ENCODE measurements at regions not wholly inside any gene's neighbourhood (a gene's known extent, or its start where the extent isn't known, plus 50 kb on each side); places are given as distances from the start of the nearest gene placed in this dataset.
"Not testable (repeated sequence)": the region's sequence is repeated elsewhere in the genome, so short reads cannot be mapped to it uniquely, and the experiment has no call there.

DNA sequence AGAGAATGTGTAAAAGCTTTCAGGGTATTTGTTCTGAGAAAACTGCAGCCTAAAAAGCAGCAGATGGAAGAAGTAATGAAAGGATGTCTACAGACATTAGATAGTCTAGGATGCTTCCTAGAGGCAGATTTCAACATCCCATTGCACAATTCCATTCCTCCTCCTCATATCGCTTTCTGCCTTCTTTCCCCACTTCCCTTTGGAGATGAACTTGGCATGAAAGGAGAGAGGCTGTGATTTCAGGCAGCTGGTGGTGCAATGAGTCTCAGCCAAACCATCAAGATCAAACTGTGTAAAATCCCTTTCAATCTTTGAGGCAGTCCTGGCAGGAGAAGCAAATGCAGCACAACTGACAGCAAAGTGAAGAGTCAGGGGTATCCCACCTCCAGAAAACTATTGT is 438.7 kb upstream of the KCNMB2 start:
- no peak for DNase-seq (ENCODE audit: low read depth)

DNA sequence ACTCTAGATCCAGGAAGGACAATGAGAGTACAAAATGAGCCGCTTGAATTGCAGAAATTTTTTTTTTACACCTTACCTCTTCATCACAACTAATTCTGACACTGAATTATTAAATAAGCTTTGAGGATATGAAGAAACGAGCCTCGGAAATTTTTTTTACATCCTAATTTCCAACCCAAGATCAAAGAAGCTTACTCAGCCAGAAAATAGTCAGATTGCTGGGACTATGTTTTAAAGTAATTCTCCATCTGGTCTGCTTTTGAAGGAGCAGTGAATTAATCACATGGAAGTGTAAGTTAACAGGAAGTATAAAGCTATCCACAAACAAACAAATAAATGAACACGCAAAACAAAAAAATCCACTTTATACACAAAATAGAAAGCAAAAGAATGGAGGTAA is 437.0 kb upstream of the KCNMB2 start:
- no peak for DNase-seq (ENCODE audit: low read depth)

DNA sequence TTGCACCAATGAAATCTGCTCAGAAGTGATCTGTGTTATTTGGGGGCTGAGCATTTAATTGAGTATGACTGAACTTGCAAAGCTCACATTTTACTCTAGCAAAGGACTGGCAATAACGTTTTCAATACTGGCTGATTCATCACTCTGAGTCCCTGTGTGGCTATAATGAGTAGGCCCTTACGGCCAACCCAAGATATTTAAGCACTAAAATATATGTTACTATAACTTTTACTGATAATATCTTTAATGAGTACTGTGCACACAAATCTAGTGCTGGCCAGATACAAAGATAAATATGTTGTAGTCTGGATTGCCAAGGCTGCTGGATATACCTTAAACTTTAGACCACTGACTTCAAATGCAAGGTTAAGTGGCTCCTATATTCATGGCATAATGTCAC is 436.4 kb upstream of the KCNMB2 start:
- no peak for DNase-seq (ENCODE audit: low read depth)

DNA sequence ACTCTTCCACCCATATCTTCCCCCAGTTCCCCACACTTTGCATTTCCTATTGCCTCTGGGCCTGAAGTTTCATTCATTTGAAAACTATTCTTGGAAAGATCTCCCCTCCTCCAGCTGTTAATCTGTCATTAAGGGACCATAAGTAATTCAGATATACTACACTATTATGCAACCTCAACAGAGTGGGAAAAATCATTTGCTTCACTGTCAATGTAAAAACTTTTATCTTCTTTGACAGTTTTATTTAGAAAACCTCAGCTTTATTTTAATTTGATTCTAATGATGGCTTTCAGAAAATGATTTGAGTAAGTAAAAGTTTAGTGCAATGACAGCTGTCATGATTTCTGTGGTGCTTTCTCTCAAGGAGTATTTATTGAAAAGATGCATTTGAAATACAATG is 435.3 kb upstream of the KCNMB2 start:
- DNase-seq (ENCODE audit: low read depth): no peak

DNA sequence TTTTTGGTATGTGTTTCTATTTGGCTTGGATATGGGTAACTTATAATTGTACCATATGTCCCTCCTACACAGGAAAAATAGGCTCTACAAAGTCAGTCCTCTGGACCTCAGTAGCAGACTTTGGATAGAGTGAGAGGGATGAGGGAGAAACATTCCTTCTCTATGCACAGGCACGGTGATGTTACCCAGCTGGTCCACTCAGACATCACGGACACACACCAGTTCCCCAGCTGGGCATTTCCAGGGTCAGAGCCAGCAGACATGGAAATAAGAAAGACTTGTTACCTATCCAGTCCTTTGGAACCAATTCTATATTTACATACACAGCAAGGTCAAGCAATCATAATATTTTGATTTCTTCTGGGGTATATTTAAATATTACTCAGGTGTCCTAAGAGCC is 433.1 kb upstream of the KCNMB2 start:
- no peak for DNase-seq (ENCODE audit: low read depth)

DNA sequence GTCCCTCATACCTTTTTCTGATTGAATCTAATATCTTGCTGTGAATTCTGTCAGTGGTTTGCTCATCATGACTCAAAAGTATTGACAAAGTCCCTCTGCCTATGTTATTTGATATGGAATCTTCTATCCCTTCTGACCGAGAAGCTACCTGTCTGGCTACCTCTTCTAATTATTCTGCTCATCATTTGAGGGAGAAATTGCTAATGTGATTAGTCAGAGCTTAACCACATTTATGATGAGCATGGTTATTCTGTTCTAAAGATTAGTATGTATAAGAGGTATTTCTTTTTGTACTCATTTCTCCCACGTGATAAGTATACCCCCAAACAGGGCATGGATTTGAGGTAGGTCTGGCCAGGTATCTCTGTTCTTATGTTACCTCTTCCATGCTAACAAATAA is 428.4 kb upstream of the KCNMB2 start:
- DNase-seq (ENCODE audit: low read depth): no peak

DNA sequence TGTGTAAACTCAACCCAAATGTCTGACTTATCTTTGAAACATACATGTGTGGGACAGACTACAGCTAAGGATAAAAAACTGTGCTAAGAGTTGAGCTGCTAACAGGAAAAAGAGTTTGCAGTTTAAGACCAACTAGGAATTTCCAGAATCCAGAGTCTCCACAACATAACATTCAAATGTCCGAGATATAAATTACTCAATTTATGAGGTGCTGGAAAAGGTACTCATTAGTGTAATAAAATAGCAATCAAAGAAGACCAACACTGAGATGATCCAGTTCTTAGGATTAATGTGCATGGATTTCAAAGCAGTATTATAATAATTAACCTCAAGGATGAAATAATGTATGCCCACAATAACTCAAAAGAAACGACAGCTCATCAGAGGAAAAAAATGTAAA is 426.5 kb upstream of the KCNMB2 start:
- DNase-seq (ENCODE audit: low read depth): no peak

DNA sequence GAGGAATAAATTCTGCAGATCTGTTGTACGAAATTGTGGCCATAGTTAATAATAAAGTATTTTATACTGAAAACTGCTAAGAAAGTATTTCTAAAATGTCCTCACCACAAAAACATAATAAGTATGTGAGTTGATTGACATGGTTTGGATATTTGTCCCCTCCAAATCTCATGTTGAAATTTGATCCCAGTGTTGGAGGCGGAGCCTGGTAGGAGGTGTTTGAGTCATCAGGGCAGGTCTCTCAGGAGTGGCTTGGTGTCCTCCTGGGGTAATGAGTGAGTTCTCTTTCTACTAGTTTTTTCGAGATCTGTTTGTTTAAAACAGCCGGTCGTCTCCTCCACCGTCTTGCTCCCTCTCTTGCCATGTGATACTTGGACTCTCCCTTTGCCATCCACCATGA is 424.1 kb upstream of the KCNMB2 start:
- DNase-seq (ENCODE audit: low read depth): no peak

DNA sequence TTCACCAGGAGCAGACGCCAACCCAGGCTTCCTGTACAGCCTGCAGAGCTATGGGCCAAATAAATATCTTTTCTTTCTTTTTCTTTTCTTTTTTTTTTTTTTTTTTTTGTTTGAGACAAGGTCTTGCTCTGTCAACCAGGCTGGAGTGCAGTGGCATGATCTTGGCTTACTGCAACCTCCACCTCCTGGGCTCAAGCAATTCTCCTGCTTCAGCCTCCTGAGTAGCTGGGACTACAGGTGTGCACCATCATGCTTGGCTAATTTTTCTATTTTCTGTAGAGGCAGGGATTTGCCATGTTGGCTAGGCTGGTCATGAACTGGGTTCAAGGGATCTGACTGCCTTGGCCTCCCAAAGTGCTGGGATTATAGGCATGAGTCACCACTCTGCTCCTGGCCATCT is 423.7 kb upstream of the KCNMB2 start:
- not testable (repeated sequence) for DNase-seq (ENCODE audit: low read depth)

DNA sequence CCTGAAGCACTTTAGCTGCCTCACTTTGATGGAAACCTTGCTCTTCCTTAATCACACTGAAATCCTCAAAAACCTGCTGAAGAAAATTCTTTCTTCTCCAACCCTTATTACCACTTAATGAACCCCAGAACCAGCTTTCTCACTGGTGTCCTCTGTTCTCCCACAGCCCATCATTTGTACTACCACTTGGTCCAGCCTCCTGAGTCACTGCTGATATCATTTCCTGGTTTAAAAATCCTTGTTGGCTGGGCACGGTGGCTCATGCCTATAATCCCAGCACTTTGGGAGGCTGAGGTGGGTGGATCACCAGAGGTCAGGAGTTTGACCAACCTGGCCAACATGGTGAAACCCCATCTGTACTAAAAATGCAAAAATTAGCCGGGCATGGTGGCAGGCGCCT is 418.6 kb upstream of the KCNMB2 start:
- DNase-seq (ENCODE audit: low read depth): no peak

DNA sequence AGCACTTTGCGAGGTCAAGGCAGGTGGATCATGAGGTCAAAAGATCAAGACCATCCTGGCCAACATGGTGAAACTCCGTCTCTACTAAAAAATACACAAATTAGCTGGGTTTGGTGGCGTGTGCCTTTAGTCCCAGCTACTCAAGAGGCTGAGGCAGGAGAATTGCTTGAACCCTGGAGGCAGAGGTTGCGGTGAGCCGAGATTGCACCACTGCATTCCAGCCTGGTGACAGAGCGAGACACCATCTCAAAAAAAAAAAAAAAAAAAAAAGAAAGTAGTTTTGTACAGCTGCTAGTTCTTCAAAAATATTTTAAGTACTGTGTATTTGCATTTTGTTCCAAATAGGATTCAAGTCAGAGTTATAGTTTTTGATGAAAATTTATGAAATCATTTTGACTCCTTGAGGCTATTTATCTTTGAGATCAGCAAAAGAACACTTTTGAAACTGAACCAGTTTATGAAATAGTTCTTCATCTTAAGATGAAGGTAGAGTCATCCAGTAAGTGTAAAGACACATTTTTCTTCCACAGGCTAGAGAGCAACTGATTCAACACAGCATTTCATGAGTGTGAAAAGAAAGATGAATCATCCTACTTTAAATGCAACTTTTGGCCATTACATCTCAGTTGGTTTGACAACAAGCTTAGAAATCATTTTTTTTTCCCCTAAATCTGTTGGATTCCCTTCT is 416.5 kb upstream of the KCNMB2 start:
- peak; percentile 14 for DNase-seq (ENCODE audit: low read depth)

DNA sequence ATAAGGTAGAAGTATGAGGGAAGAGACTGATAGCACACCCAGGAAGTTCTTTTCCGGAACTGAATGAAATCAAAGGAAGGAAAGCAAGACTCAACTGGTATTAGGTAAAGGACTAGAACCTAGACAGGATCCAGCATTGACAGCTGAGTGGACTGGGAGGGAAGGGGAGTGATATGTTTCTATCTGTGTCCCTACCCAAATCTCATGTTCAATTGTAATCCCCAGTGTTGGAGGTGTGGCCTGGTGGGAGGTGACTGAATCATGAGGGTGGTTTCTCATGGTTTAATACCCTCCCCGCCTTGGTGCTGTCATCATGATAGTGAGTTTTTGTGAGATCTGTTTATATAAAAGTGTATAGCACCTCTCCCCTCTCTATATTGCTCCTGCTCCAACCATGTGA is 415.9 kb upstream of the KCNMB2 start:
- DNase-seq (ENCODE audit: low read depth): no peak

DNA sequence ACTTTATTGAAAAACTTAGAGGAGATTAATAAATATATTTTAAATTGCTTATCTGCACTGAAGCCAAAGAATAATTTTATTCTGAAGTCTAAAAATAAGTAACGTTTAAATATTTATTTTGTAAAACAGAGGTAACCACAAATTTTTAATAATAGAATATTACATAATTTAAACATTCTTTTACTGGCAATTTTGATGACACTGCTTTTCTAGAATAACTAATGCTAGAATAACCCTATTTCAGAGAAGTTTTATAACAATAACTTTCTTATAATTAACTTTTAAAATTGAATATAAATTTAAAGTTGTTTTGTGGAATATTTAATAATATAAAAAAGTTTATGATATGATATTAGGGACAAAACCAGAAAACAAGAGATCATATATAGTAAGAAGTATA is 409.6 kb upstream of the KCNMB2 start:
- no peak for DNase-seq (ENCODE audit: low read depth)

DNA sequence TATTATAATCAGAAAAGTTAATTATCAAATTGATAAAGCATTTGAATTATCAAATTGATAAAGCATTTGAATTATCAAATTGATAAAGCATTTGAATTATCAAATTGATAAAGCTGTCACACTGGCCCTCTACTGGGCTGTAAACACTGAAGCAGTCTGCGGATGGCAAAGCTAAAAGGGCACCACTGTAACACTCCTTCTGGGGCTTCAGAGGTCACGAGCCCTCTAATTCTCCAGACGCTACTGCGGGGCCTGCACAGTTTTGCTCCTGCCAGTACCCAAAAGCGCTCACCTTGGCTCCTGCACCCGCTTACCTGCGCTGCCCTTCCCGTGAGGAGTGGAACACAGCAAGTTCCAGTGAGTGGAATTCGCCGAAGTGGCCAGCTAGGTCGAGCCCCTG is 409.0 kb upstream of the KCNMB2 start:
- no peak for DNase-seq (ENCODE audit: low read depth)

DNA sequence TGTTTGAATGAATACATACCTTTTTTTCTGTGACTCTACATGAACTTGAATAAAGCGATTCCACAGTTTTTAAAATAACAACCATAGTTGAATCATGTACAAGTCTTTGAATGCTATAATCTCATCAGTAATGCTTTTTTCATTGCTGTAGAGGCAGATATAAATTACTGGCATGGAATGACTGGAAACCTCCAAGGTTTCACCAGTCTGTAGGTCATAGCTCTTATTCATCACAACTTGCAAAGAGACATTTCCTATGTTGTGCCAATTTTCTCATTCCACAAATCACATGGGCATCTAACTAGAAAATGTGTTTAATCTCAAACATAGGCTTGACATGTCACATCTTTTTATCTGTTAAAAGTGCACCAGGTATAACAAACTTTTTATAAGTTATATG is 407.1 kb upstream of the KCNMB2 start:
- no peak for DNase-seq (ENCODE audit: low read depth)

DNA sequence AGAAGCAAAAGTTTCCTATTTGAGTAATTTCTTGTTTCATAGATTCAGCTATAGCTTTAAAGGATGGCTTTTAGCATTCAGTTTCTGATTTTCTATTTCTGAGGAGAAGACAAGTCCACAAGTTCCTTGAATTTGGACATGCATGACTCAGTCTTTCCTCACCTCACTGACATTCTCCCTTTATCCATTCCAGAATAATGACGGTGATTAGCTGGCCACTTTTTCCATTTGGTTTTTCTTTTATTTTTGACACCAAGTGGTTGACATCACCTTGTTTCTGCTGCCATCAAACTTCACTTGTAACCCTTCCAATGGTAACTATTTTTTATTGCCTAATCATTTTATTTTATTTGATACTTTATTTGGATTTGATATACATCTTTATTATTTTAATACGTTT is 404.4 kb upstream of the KCNMB2 start:
- no peak for DNase-seq (ENCODE audit: low read depth)

DNA sequence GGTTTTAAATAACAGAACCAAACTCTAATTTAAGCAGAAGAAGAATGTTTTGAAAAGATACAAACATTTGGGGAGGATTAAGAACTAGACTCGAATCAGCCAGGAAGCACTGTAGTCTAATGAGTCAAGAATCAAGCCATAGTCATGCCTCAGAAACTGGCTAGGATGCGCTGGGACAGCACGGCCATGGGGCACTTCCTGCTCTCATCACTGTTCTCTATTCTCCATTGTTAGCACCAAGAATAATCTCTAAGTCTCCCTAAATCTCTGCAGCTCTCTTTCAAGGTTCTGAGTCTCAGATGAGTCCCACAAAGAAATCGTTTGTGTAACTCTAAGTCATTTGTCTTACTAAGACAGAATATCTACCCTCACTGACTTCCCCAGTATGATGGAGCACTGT is 399.0 kb upstream of the KCNMB2 start:
- DNase-seq (ENCODE audit: low read depth): no peak

DNA sequence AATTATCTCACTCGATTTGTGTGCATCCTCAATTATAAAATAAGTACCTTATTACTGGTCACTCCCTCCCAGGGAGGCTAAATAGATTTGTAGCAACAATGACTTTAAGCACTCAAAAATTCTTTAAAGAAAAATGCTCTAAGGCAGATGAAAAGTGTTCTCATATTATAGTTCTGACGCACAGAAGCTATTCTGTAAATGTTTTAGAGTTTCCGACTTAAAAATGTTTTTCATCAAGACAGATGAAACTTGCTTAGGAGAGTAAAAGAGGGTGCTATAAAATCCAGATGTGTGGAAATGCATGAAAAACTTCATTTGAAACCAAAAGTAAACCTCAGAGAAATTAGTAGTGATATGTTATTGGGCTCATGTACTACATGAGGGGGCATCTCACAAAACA is 398.4 kb upstream of the KCNMB2 start:
- no peak for DNase-seq (ENCODE audit: low read depth)

DNA sequence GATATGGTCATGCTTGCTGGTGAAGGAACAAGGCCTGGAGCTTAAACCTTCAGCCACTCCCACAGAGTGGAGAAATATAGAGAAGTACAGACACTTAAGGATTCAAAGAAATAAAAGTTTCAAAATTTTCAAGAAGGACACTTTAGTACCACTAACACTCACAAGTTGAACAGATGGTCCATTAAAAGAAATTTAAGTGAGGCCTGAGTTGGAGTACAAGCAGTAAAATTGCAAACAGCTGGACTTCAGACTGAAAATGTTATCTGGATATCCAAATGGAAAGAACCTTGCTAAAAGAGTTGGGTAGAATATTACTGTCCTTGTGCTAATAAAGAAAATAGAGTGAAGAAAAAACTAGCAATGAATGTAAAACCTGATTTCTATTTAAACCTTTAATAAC is 397.1 kb upstream of the KCNMB2 start:
- no peak for DNase-seq (ENCODE audit: low read depth)

DNA sequence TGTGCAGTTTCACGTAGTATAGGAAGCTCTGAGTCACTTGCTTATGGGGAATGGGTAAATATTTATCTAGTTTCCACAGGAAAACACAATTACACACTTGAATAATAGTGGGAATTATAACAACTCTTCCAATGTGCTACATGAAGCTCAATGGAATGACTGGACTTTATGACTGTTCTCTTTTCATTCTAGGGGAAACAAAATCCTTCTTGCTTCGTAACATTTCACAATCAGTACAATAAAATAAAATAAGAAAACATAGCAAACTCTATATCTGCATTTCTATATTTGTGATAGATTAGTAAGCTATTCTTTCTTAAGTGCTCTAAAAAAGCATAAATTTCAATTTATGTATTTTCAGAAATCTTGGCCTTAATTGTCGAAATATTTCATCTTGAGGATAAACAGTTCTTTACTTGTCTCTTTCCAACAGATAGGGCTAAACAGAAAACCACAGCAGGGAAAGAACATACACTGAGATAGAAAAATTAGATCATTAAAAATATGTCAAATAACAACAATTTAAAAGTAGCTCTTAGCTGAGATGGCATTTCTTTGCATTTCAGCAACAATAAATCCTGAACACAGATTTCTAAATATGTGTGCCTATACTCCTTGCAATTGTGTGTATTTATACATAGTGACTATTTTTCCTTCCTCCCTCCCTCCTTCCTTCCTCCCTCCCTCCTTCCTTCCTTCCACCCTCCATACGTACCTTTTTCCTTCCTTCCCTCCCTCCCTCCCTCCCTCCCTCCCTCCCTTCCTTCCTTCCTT is 395.5 kb upstream of the KCNMB2 start:
- DNase-seq (ENCODE audit: low read depth): no peak

DNA sequence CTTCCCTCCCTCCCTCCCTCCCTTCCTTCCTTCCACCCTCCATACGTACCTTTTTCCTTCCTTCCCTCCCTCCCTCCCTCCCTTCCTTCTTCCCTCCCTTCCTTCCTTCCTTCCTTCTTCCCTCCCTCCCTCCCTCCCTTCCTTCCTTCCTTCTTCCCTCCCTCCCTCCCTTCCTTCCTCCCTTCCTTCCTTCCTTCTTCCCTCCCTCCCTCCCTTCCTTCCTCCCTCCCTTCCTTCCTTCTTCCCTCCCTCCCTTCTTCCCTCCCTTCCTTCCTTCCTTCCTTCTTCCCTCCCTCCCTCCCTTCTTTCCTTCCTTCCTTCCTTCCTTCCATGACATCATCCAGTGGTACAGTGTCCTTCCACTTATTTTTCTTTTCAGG is 394.9 kb upstream of the KCNMB2 start:
- not testable (repeated sequence) for DNase-seq (ENCODE audit: low read depth)

DNA sequence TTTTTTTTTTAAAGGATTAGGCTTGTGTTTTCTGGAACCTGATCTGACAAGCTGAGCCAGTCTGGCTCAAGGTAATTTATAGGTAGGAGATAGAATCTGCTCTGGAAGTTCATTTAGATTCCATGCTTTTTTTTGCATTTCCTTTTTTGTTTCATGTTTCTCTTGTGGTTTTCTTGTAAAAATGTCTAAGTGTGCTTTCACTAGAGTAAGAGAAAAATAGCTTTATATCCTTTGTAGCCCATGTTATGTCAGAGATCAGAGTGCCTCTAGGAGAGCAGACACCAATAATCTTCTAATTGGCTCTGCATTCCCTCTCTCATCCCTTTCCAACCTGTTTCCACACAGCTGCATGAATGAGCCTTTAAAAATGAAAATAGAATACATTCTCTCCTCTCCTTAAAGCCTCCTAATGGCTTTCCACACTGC is 389.8 kb upstream of the KCNMB2 start:
- no peak for DNase-seq (ENCODE audit: low read depth)

DNA sequence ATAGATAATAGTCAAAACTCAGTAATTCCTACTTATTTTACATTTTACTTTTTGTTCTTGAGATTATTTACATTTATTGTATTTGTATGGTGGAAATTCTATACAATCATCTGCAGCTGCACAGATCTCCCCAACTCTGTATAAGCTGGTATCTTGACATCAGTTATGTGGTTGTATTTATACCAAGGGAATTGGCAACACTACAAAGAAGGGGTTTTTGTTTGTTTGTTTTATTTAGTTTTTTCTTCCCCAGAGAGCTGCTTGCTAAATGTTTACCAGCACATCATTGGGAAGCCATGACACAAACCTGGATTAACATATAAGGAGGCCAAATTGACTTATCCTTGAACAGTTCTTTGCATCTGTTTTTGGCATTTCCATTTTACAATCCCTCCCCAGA is 389.2 kb upstream of the KCNMB2 start:
- DNase-seq (ENCODE audit: low read depth): no peak
